8988T (cell line): ENCODE measurements at regions not wholly inside any gene's neighbourhood (a gene's known extent, or its start where the extent isn't known, plus 50 kb on each side); places are given as distances from the start of the nearest gene placed in this dataset.

ENCODE experiments used
- DNase-seq: peaks from one replicate; pipeline ENCODE4 v3.0.0; 2011

DNA sequence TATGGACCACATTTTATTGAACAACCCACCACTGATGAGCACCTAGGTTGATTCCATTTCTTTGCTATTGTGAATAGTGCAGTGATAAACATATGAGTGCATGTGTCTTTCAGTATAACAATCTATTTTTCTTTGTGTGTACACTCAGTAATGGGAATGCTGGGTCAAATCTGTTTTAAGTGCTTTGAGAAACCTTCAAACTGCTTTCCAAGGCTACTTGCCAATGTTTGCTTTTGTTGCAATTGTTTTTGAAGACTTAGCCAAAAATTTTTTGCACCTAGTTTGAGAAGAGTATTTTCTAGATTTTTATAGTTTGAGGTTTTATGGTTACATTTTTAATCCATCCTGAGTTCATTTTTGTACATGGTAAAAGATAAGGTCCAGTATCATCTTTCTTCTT is 587.4 kb upstream of the SETBP1 start:
- no peak for DNase-seq

GRCh38 chr18:44096016-44096415 is 584.7 kb upstream of the SETBP1 start:
- DNase-seq: no peak

DNA sequence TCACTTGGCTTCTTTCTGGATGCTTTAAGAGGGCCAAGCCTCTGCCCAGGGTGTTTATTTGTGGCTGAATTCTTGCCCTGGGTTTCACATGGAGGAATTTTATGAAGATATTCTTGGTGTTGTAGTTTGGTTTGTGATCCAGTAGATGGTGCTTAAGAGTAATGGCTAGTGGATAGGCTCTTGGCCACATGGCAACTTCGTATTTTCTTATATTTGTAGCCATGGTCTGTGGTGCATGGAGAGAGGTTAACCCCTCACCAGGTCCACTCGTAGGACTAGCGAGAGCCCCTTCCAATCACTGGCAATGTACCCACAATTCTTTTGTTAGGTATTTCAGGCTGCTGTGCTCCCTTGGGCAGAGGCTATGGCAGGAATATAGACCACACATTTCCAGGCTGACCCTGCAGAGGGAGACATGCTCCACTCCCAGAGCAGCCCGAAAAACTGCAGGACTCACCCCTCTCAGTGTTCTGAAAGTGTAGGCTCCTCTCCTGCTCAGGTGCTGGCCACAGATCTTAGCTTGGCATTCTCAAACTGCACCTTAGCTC is 582.1 kb upstream of the SETBP1 start:
- DNase-seq: no peak

GRCh38 chr18:44107187-44107586 is 573.5 kb upstream of the SETBP1 start:
- no peak for DNase-seq

DNA sequence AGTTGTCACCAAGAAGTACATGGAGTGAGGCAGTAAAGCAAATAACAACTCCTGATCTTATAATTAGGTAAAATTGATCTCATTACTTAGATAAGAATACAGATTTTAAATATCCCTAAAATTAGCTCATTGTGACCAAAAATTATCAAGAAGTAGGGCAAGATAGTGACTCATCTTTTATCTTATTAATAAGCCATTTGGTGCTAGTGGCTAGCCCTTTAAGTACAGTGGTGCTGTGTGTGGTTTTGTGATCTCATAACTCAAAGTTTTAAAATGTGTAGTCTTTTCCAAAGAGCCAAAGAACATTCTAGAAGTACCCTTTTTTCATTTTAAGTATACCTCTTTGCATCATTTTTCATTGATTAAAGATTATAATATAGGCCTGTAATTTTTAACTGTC is 569.4 kb upstream of the SETBP1 start:
- no peak for DNase-seq

- no peak for DNase-seq
Measured at GRCh38 chr18:44117821-44118220, 562.9 kb upstream of the SETBP1 start.

- DNase-seq: no peak
Measured at GRCh38 chr18:44119607-44120006, 561.1 kb upstream of the SETBP1 start.

- no peak for DNase-seq
Measured at GRCh38 chr18:44123743-44124142, 556.9 kb upstream of the SETBP1 start.

DNA sequence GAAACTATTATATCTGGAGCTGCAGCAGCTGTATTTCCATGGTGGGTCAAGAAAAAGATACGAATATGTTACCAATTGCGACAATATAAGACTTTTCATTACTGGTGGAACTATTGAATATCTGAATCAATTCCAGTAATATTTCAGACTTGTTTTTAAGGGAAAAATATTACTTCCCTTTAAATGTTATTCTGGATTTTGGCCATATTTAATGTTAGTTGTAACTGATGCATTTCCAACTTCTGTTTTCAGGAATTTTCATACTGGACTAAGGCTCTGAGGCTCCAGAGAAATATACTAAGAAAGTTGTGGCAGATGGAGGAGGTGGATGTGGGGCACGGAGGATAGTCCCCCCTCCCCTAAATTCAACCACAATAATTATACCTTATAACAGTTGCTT is 555.2 kb upstream of the SETBP1 start:
- no peak for DNase-seq

DNA sequence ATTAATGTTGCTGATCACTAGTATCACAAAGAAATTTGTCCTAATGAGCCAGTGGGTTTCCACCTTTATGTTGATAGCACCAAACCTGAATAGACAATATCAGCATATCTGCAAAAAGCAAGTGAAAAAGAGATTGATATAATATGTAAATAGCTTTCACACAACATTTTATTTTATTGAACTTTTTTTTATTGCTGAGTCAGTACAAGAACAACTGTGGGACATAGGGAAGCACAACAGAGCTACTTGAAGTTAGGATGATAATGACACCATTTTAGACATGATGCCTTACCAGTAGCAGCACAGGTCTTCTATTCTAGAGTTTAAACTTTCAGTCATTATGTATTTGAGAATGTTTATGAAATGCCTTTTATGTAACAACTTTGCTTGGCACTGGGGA is 554.1 kb upstream of the SETBP1 start:
- DNase-seq: no peak

- no peak for DNase-seq
Measured at GRCh38 chr18:44128365-44128764, 552.3 kb upstream of the SETBP1 start.

- no peak for DNase-seq
Measured at GRCh38 chr18:44130376-44130942, 550.2 kb upstream of the SETBP1 start.

DNA sequence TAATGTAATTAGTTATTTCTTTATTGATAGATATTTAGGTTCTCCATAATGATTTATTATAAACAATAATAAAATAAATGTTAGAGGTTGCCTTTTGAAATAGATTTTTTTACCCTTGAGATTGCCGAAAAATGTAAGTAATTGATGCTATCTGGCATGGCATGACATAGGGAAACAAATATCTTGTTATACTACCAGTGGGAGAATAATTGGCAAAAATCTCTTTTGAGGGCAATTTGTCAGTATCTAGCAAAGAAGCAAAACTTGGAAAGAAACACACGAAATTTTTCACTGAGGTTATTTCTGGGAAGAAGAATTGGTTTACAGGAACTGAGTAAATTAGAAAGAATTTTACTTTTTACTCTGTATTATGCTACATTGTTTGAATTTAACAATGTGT is 547.2 kb upstream of the SETBP1 start:
- no peak for DNase-seq

- no peak for DNase-seq
Measured at GRCh38 chr18:44134447-44134846, 546.2 kb upstream of the SETBP1 start.

- DNase-seq: no peak
Measured at GRCh38 chr18:44135741-44136140, 544.9 kb upstream of the SETBP1 start.

- DNase-seq: no peak
Measured at GRCh38 chr18:44136326-44136725, 544.4 kb upstream of the SETBP1 start.

DNA sequence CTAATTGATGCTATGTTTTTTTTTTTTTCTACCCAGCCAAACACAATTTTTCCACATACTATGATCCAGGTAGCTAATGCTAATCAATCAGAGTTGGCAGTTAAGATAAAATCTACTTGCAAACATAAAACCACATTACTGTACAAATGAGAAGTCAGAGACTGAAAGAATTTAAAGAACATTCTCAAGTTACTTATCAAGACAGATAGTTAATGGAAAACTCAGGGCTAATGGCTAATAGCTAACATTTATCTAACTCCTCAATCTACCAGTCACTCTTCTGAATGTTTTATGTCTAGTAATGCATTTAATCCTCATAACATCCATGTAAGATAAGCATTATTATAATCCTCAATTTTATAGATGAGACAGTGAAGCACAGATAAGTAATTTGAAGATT is 537.6 kb upstream of the SETBP1 start:
- DNase-seq: no peak

DNA sequence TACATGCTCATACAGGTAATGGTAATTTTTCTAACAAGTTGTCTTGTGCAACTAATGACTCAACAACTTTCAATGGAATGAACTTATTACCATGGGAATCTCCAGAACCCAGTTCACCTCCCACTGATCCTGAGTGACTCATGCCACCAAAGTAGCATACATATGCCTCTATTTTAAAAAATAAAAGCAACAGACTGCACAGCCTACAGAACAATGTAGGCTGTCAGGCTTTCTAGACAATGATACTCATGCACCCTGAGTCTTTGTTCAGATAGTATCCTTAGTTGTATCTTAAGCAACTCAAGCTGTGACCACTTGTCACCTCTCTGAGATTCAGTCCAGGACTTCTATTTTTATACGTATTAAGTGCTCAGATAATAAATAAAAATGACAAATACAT is 531.0 kb upstream of the SETBP1 start:
- DNase-seq: no peak

DNA sequence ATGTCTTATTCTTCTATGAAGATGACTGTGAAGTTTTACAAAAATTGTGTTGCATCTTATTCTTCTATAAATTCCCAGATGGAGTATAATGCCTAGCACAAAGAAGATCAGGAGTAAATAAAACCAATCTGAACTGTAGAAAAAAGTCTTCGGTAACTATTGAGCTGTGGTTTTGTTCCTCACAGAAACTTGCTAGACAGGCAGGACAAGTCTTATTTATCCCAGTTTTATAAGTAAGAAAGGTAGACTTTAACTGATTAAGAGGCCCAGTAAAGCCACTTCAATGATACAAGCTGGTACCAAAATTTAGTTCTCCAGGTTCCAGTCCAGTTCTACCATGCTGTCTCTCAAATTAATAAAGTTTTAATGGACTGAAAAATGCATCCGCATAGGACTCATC is 526.7 kb upstream of the SETBP1 start:
- no peak for DNase-seq

GRCh38 chr18:44156126-44156525 is 524.6 kb upstream of the SETBP1 start:
- DNase-seq: no peak

DNA sequence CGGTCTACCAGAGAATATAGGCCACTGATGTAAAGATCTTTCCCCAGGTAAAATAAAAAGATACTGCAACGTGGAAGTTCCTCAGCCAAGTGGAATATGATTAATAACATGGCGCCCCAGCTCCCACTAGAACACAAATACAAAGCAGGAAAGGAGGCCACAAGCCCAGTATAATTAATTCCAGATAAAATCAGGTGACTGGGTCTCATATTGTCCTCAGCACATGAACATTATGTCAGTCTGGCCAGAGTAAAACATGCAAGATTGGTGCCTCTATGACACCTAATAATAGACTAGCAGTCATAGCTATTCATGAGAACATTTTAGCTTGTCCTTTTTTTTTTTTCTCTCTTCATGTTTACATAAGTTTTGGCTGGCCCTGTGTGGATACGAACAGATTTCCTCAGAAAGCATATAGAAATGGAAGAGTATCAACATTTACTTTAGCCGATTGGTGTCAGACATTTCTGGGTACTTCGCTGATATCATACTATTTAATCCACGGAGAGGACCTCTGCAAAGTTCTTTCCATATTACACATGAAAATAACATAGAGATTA is 523.8 kb upstream of the SETBP1 start:
- no peak for DNase-seq

DNA sequence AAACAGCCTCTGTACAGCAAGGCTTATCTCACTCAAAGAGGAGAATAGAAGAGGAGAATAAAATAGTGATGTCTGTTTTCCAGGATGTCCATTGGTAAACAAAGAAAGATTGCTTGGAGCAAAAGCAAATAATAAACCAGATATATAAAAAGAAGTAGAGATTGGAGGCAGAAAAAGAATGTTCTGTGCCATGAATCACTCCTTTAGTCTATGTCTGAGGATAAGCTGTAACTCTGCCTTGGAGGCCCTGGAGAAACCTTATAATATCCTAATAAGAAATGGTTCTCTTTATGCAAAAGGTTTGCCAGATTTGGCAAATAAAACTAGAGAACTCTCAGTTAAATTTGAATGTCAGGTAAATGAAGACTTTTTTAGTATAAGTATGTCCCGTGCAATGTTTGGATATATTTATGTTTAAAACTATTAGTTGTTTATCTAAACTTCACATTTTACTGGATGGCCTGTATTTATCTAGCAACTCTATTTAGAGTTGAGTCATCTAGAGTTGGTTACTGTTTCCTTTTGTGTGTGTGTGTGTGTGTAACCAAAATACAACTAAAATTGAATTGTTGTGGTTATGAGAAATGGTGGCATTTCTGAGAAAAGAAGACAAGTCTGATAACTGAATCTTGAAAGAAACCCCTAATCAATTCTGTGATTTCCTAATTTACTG is 510.3 kb upstream of the SETBP1 start:
- DNase-seq: no peak

- DNase-seq: no peak
Measured at GRCh38 chr18:44171301-44171700, 509.4 kb upstream of the SETBP1 start.

DNA sequence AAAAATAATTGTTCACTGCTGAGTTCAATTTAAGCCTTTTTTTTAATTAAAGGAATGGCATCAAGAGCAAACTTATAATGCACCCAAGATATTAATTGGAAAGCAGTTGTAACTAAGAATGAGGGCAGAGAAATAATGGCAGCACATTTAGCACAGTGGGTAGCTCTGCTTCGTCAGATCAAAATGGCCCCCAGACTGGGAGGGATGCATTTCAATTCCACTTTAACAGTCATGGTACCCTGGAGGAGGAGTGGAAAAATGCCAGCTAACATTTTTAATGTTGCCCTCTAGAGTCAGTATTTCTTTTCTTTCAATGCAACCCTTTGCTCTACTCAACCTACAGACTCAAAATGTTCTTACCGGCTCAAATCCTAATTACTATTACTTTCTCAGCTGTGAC is 504.8 kb upstream of the SETBP1 start:
- no peak for DNase-seq

DNA sequence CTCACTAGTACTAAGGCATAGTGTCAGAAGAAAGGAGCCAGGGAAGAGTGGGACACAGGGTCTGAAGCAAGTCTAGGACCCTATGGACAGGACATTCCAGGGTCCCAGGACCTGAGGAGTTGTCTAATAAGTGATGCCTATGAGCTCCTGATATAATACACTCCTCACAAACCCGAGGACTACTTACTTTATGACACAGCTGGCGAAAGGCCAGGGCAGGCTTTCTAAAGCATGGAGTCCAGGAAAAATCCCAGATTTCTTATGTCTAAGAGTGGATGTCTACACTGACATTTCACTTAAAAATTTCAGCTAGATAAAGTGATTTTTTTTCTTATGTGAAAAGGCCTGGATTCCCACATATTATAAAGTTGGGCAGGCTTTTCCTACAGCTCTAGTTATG is 502.2 kb upstream of the SETBP1 start:
- DNase-seq: no peak
